HepG2 (cell line): ENCODE measurements at regions not wholly inside any gene's neighbourhood (a gene's known extent, or its start where the extent isn't known, plus 50 kb on each side); places are given as distances from the start of the nearest gene placed in this dataset.
A peak's percentile ranks its signal among the peaks of the same experiment; 100 is the strongest.

Experiments used
- ATAC-seq: fragments of 200-7000 bp; cut with Tn5 transposase; 3 replicates; pipeline ENCODE4 v1.9.1; 2020; ENCODE audit warnings: mild to moderate bottlenecking, moderate library complexity
- BruUV-seq: library from RNA; stranded (reverse); fragments of 400-500 nt; replicated peaks from 2 replicates; lab custom pipeline; 2021; lab: Mats Ljungman, UMichigan
- CTCF ChIA-PET: fragments of 300-600 bp; formaldehyde crosslinking; extraction: SDS; loops from one replicate; lab custom pipeline; 2021; ENCODE audit warnings: low total read pairs, inconsistent platforms, low intra/inter-chr PET ratio; lab: Yijun Ruan, JAX
- POLR2A ChIA-PET: fragments of 350-600 bp; sonication (Branson Sonifier 250); formaldehyde crosslinking; loops from one replicate; lab custom pipeline; 2020; ENCODE audit warnings: antibody characterized with exemption, inconsistent platforms; lab: Yijun Ruan, JAX
- DNase-seq: peaks from one replicate; pipeline ENCODE4 v3.0.0-alpha.2; 2015; ENCODE audit warnings: low spot score
- FAIRE-seq: peaks from 3 replicates; lab custom pipeline; 2011; peaks lifted over from hg19 to GRCh38; lab: Jason Lieb, UNC
- H2AFZ ChIP-seq: one replicate; pipeline ENCODE4 v1.6.1; 2011; ENCODE audit warnings: low read length, inconsistent platforms
- H3K27ac ChIP-seq: fragments of 300-600 bp; 3 replicates; pipeline ENCODE4 v1.8.0; 2011; ENCODE audit warnings: mixed run types, mild to moderate bottlenecking, mixed read lengths, low read length, inconsistent platforms; ENCODE audit not compliant: insufficient read depth; ENCODE audit errors: extremely low read length
- H3K27me3 ChIP-seq, 2 experiments: fragments of 200-600 bp in 1 of 2; 2 replicates in 1 of 2; 3 replicates in 1 of 2; pipeline versions ENCODE4 v1.6.0 to v1.8.0; 2011; ENCODE audit warnings: low read length in 2 of 2, mild to moderate bottlenecking in 2 of 2, moderate library complexity in 2 of 2, inconsistent platforms in 1 of 2; ENCODE audit not compliant: insufficient read depth in 2 of 2, control insufficient read depth in 1 of 2
- H3K36me3 ChIP-seq, 2 experiments: fragments of 200-600 bp in 1 of 2; replicated peaks in 1 of 2; 2 replicates in 1 of 2; 3 replicates in 1 of 2; pipeline versions ENCODE4 v1.5.1 to v1.8.0; 2011; ENCODE audit warnings: low read length in 2 of 2, inconsistent platforms in 1 of 2; ENCODE audit not compliant: insufficient read depth in 2 of 2, control insufficient read depth in 1 of 2
- H3K4me1 ChIP-seq: 2 replicates; pipeline ENCODE4 v1.5.1; 2012; ENCODE audit warnings: low read length, inconsistent platforms; ENCODE audit not compliant: insufficient read depth
- H3K4me2 ChIP-seq: 2 replicates; pipeline ENCODE4 v1.6.0; 2011; ENCODE audit warnings: low read depth, low read length, inconsistent platforms
- H3K4me3 ChIP-seq, 3 experiments: fragments of 200-600 bp in 1 of 3; sonication (generic), shearing (Covaris generic) in 1 of 3; replicated peaks in 1 of 3; 2 replicates each; pipeline ENCODE4 v1.5.1; 2011 to 2016; ENCODE audit warnings: low read length in 3 of 3, inconsistent platforms in 2 of 3, low read depth in 2 of 3, mild to moderate bottlenecking in 2 of 3, control low read depth in 1 of 3, mixed read lengths in 1 of 3; ENCODE audit not compliant: insufficient read depth in 1 of 3
- H3K79me2 ChIP-seq: one replicate; pipeline ENCODE4 v1.6.1; 2011; ENCODE audit warnings: low read length, inconsistent platforms; ENCODE audit not compliant: insufficient read depth
- H3K9ac ChIP-seq: 2 replicates; pipeline ENCODE4 v1.6.0; 2011; ENCODE audit warnings: mild to moderate bottlenecking, low read depth, low read length, inconsistent platforms; ENCODE audit not compliant: insufficient read depth
- H3K9me3 ChIP-seq: 2 replicates; pipeline ENCODE4 v1.5.1; 2012; ENCODE audit warnings: mild to moderate bottlenecking, low read length
- H4K20me1 ChIP-seq: 2 replicates; pipeline ENCODE4 v1.6.0; 2011; ENCODE audit warnings: inconsistent platforms, mild to moderate bottlenecking, low read length, moderate library complexity; ENCODE audit not compliant: insufficient read depth
- ATF4 ChIP-seq, 2 experiments: fragments of 450-650 bp in 1 of 2; sonication (generic) in 1 of 2; formaldehyde crosslinking; IDR thresholded peaks; 2 replicates each; pipeline versions ENCODE4 v1.5.0 to v1.8.0; 2020 to 2022; ENCODE audit warnings: mild to moderate bottlenecking in 1 of 2, missing genetic modification reagents in 1 of 2
- CTCF ChIP-seq: sonication (generic); formaldehyde crosslinking; IDR thresholded peaks from 2 replicates; pipeline ENCODE4 v1.5.0; 2020; ENCODE audit warnings: mild to moderate bottlenecking, missing genetic modification reagents, moderate library complexity
- ISX ChIP-seq: sonication (generic); formaldehyde crosslinking; conservative IDR thresholded peaks from 2 replicates; pipeline ENCODE4 v1.5.0; 2020; ENCODE audit warnings: missing genetic modification reagents
- KLF9 ChIP-seq: IDR thresholded peaks from 2 replicates; pipeline ENCODE4 v1.6.1; 2016; ENCODE audit warnings: low read depth
- MATR3 ChIP-seq: sonication (generic); formaldehyde crosslinking; IDR thresholded peaks from 2 replicates; pipeline ENCODE4 v1.4.0; 2020; ENCODE audit warnings: missing genetic modification reagents
- NAIF1 ChIP-seq: sonication (generic); formaldehyde crosslinking; IDR thresholded peaks from 2 replicates; pipeline ENCODE4 v1.5.0; 2020; ENCODE audit warnings: mild to moderate bottlenecking, missing genetic modification reagents, borderline replicate concordance
- PAX8 ChIP-seq: sonication (generic); formaldehyde crosslinking; IDR thresholded peaks from 2 replicates; pipeline ENCODE4 v1.8.0; 2022; ENCODE audit warnings: mild to moderate bottlenecking, missing genetic modification reagents, borderline replicate concordance
- RAD21 ChIP-seq: fragments of 450-650 bp; formaldehyde crosslinking; IDR thresholded peaks from 2 replicates; pipeline ENCODE4 v1.5.0; 2020; ENCODE audit warnings: mild to moderate bottlenecking
- SYNCRIP ChIP-seq: fragments of 200-400 bp; formaldehyde crosslinking; IDR thresholded peaks from 2 replicates; pipeline ENCODE4 v1.6.1; 2018; ENCODE audit warnings: mild to moderate bottlenecking, low read depth, low read length; ENCODE audit not compliant: insufficient read depth
- ZNF24 ChIP-seq: fragments of 450-650 bp; IDR thresholded peaks from 2 replicates; pipeline ENCODE4 v1.6.1; 2017; ENCODE audit warnings: antibody characterized with exemption, mild to moderate bottlenecking
- ZNF574 ChIP-seq: sonication (generic); formaldehyde crosslinking; IDR thresholded peaks from 2 replicates; pipeline ENCODE4 v1.4.0; 2020; ENCODE audit warnings: missing genetic modification reagents
- ZNF670 ChIP-seq: sonication (generic); formaldehyde crosslinking; IDR thresholded peaks from 2 replicates; pipeline ENCODE4 v1.8.0; 2022; ENCODE audit warnings: mild to moderate bottlenecking, missing genetic modification reagents, borderline replicate concordance
- ZZZ3 ChIP-seq: sonication (generic); formaldehyde crosslinking; IDR thresholded peaks from 2 replicates; pipeline ENCODE4 v1.4.0; 2020; ENCODE audit warnings: missing genetic modification reagents, mild to moderate bottlenecking, borderline replicate concordance
- WGBS: methylation state at CpG from one replicate; pipeline ENCODE4 v1.1.6; 2017; ENCODE audit warnings: low lambda C conversion rate; 5-methylcytosine and 5-hydroxymethylcytosine counted together
- in situ Hi-C: cut with HindIII; loops from 2 replicates; pipeline ENCODE4 v1.10.0; 2017; ENCODE audit warnings: low pct_unique_long_range_greater_than_20kb; ENCODE audit not compliant: extremely low pct_ligation_motif_present
- intact Hi-C: fragments of 100-400 bp; cut with micrococcal nuclease; formaldehyde crosslinking; loops from one replicate; pipeline ENCODE4 v1.10.0; 2022; ENCODE audit not compliant: unreplicated experiment

- H3K9ac ChIP-seq = peak overlapping the region; percentile 76
- no peak overlapping the region for H2AFZ ChIP-seq
- no peaks in the 10 kb centered on the region for H3K36me3 ChIP-seq
- peak; percentile 83 for ATAC-seq
- peak; percentile 98 for DNase-seq
- no peaks in the 10 kb centered on the region for H4K20me1 ChIP-seq
- H3K27ac ChIP-seq = peak overlapping the region; percentile 93
- peak overlapping the region; percentile 75 for H3K4me2 ChIP-seq
- FAIRE-seq = peak; percentile 61
- no peaks in the 10 kb centered on the region for H3K79me2 ChIP-seq
- H3K4me1 ChIP-seq = peaks cover 84% of the 10 kb centered on the region
- no peaks in the 10 kb centered on the region for H3K27me3 ChIP-seq
- H3K9me3 ChIP-seq = no peaks in the 10 kb centered on the region
- intact Hi-C loops = loop anchor here (1.0 to 2.0 kb wide), 4 partner anchors 42 to 151 kb away; no protein-coding TSS in a partner anchor
- in situ Hi-C loops = no loop called here
- ChIA-PET POLR2A (interaction anchor here (0.6 to 1.9 kb wide), 20 partner anchors 10 to 215 kb away, joined by 3 to 22 read pairs (median 3); partner anchors contain the start of genes SERPINE2 and WDFY1), CTCF (no interaction called here)
- WGBS = 0% methylated on average over 3 of the region's 3 CpGs
- no TSS peak for BruUV-seq
- H3K4me3 ChIP-seq = peak overlapping the region in 1 of 3 experiments; percentile 36; a peak in 2 of 6 replicates
- TF ChIP-seq MATR3 (CRISPR knock-in tag) = no peak
- no peak for TF ChIP-seq ISX (CRISPR knock-in tag)
- no peak for TF ChIP-seq SYNCRIP
- no peak for TF ChIP-seq ZNF670 (CRISPR knock-in tag)
- no peak; the same call in 1 of the 2 replicates for TF ChIP-seq ZZZ3 (CRISPR knock-in tag)
- no peak for TF ChIP-seq PAX8 (CRISPR knock-in tag)
- TF ChIP-seq ATF4 (CRISPR knock-in tag; IDR thresholded peaks at IDR 0.05) = peak in 1 of 2 experiments; percentile 84; a peak in 2 of 4 replicates
- no peak for TF ChIP-seq NAIF1 (CRISPR knock-in tag)
- peak; percentile 32 for TF ChIP-seq ZNF574 (CRISPR knock-in tag)
- no peak for TF ChIP-seq RAD21
- TF ChIP-seq ZNF24 = no peak
- TF ChIP-seq CTCF (CRISPR knock-in tag) = no peak
- no peak for TF ChIP-seq KLF9 (CRISPR knock-in tag)
Observed at GRCh38 chr2:224145751-224146355, 106.8 kb upstream of the SERPINE2 start.
